ENCODE measurements at regions not wholly inside any gene's neighbourhood (a gene's known extent, or its start where the extent isn't known, plus 50 kb on each side); places are given as distances from the start of the nearest gene placed in this dataset.

DNA sequence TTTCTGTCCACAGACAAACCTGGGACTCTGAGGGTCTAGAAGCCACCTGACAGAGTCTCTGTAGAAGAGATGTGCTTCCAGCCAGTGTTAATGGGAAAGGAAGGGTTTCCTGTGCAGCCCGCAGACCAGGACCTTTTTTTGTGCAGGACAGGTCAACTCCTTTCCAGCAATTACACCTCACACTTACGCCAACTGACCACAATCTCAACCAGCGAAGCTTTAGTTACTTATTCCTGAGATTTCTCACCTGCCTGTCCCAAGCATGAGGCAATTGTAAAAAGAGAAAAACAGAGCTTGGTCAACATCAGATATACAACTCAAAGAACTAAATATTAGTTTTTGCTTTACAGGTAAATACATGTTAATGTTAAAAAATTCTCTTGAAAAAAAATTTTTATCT, 393.8 kb upstream of the ID4 start:
- Histone ChIP-seq H3K9me3 (ENCODE audit: control insufficient read depth, low read length) (no peaks in the 10 kb centered on the region), H3K4me1 (ENCODE audit: control insufficient read depth, insufficient read depth, low read length) (no peaks in the 10 kb centered on the region), H3K27me3 (ENCODE audit: control insufficient read depth, insufficient read depth, low read length, poor library complexity, severe bottlenecking) (no peaks in the 10 kb centered on the region), H3K9ac (ENCODE audit: extremely low read depth, low read length, poor library complexity, severe bottlenecking) (no peak overlapping the region), H3K4me3 (ENCODE audit: low read length) (no peak overlapping the region), H3K36me3 (ENCODE audit: control insufficient read depth, insufficient read depth, low read length) (no peaks in the 10 kb centered on the region), H3K27ac (ENCODE audit: low read depth, low read length) (no peak overlapping the region)
- TF ChIP-seq, protein P1, sequence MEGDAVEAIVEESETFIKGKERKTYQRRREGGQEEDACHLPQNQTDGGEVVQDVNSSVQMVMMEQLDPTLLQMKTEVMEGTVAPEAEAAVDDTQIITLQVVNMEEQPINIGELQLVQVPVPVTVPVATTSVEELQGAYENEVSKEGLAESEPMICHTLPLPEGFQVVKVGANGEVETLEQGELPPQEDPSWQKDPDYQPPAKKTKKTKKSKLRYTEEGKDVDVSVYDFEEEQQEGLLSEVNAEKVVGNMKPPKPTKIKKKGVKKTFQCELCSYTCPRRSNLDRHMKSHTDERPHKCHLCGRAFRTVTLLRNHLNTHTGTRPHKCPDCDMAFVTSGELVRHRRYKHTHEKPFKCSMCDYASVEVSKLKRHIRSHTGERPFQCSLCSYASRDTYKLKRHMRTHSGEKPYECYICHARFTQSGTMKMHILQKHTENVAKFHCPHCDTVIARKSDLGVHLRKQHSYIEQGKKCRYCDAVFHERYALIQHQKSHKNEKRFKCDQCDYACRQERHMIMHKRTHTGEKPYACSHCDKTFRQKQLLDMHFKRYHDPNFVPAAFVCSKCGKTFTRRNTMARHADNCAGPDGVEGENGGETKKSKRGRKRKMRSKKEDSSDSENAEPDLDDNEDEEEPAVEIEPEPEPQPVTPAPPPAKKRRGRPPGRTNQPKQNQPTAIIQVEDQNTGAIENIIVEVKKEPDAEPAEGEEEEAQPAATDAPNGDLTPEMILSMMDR (conservative IDR thresholded peaks at IDR 0.05), result no peak
- WGBS, 2 experiments (ENCODE audit: insufficient coverage in 1 of 2, insufficient read length in 1 of 2), result 85 to 95% methylated on average over 3 of the region's 3 CpGs
- no peaks in the 10 kb centered on the region for H3K4me1 Mint-ChIP-seq
- H3K36me3 Mint-ChIP-seq (ENCODE audit: low read depth), result no peaks in the 10 kb centered on the region
- no peaks in the 10 kb centered on the region for H3K27me3 Mint-ChIP-seq (ENCODE audit: insufficient read depth)
- H3K4me3 Mint-ChIP-seq, result no peak overlapping the region
- H3K9me3 Mint-ChIP-seq, result peaks cover 9% of the 10 kb centered on the region
- no peak for DNase-seq
- no peak overlapping the region for H3K27ac Mint-ChIP-seq

DNA sequence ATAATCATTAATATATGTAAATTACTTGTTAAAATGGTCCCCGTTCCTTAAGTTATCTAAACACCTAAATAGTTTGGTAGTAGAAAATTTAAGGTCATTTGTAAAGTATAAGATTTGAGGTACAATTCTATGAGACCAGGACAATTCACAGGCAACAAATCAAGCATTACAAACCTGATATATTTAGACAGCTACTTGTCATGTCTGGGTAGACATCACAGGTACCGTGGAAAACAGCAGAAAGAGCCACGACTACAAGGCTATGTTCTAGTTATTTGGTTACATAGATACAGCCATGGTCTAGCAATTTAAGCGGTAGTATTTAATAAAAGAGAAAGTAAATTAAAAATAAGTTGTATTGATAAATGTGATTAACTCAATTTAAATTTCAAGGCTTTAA, 393.1 kb upstream of the ID4 start:
- Mint-ChIP-seq H3K4me3 (no peak overlapping the region), H3K4me1 (no peaks in the 10 kb centered on the region), H3K36me3 (ENCODE audit: low read depth) (no peaks in the 10 kb centered on the region), H3K27ac (no peak overlapping the region), H3K9me3 (peaks cover 9% of the 10 kb centered on the region), H3K27me3 (ENCODE audit: insufficient read depth) (no peaks in the 10 kb centered on the region)
- H3K9me3 ChIP-seq (ENCODE audit: control insufficient read depth, low read length), result no peaks in the 10 kb centered on the region
- no peak overlapping the region for H3K27ac ChIP-seq (ENCODE audit: low read depth, low read length)
- no peaks in the 10 kb centered on the region for H3K36me3 ChIP-seq (ENCODE audit: control insufficient read depth, insufficient read depth, low read length)
- no peak overlapping the region for H3K9ac ChIP-seq (ENCODE audit: extremely low read depth, low read length, poor library complexity, severe bottlenecking)
- H3K4me1 ChIP-seq (ENCODE audit: control insufficient read depth, insufficient read depth, low read length), result no peaks in the 10 kb centered on the region
- TF ChIP-seq, protein P1 (conservative IDR thresholded peaks at IDR 0.05), result no peak
- H3K27me3 ChIP-seq (ENCODE audit: control insufficient read depth, insufficient read depth, low read length, poor library complexity, severe bottlenecking), result no peaks in the 10 kb centered on the region
- H3K4me3 ChIP-seq (ENCODE audit: low read length), result no peak overlapping the region
- no peak for DNase-seq
- WGBS, 2 experiments (ENCODE audit: insufficient coverage in 1 of 2, insufficient read length in 1 of 2), result 91 to 93% methylated on average over 2 to 4 of the region's 4 CpGs

DNA sequence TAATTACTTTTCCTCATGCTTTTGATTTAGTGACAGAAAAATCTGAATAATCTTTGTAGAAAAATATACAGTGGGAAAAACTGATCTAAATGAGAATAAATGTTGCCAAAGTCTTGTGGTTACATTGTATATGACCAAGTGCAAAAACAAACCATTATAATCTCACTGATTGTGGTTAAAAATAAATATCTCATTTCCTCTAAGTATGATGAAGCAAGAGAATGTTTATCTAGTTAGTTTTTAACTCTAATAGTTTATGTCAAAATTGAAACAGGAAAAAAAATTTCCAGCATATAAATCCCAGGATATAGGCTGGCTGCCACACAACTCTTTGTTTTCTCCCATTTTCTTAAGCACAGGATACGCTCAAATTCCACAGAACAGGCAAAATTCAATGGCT, 392.7 kb upstream of the ID4 start:
- Histone ChIP-seq H3K4me1 (ENCODE audit: control insufficient read depth, insufficient read depth, low read length) (no peaks in the 10 kb centered on the region), H3K36me3 (ENCODE audit: control insufficient read depth, insufficient read depth, low read length) (no peaks in the 10 kb centered on the region), H3K9ac (ENCODE audit: extremely low read depth, low read length, poor library complexity, severe bottlenecking) (no peak overlapping the region), H3K27me3 (ENCODE audit: control insufficient read depth, insufficient read depth, low read length, poor library complexity, severe bottlenecking) (no peaks in the 10 kb centered on the region), H3K4me3 (ENCODE audit: low read length) (no peak overlapping the region), H3K9me3 (ENCODE audit: control insufficient read depth, low read length) (no peaks in the 10 kb centered on the region), H3K27ac (ENCODE audit: low read depth, low read length) (no peak overlapping the region)
- WGBS, 2 experiments (ENCODE audit: insufficient coverage in 1 of 2, insufficient read length in 1 of 2), result 94% methylated on average over 1 of the region's 1 CpG; no CpG with 5 or more reads in 1 of the 2 experiments
- Mint-ChIP-seq H3K4me1 (no peaks in the 10 kb centered on the region), H3K27me3 (ENCODE audit: insufficient read depth) (no peaks in the 10 kb centered on the region), H3K27ac (no peak overlapping the region), H3K4me3 (no peak overlapping the region), H3K36me3 (ENCODE audit: low read depth) (no peaks in the 10 kb centered on the region), H3K9me3 (peaks cover 9% of the 10 kb centered on the region)
- DNase-seq, result no peak
- TF ChIP-seq, protein P1 (conservative IDR thresholded peaks at IDR 0.05), result no peak

Measured in endodermal cell (in vitro differentiated cells).